ENCODE measurements at regions not wholly inside any gene's neighbourhood (a gene's known extent, or its start where the extent isn't known, plus 50 kb on each side); places are given as distances from the start of the nearest gene placed in this dataset.
A peak's percentile ranks its signal among the peaks of the same experiment; 100 is the strongest.
"Not testable (repeated sequence)": the region's sequence is repeated elsewhere in the genome, so short reads cannot be mapped to it uniquely, and the experiment has no call there.

DNA sequence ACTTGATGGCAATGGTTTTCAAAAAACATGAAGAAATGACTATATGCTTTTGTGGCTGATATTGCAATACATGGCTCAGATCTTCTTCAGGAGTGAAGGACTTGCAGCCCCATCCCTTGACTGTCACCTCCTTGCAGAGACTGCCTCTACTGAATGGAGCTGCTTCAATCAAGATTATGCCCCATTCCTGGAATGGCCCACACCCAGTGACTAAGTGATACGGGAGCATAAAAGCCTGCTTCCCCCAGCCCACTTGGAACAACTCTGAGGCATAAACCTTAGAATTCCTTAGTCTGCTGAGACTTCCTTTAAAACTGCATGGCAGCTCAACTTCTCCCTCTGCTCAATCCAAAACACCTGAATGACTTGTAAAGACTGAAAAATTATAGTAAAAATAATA, 957.1 kb downstream of the SORCS3 start:
- DNase-seq, result no peak

DNA sequence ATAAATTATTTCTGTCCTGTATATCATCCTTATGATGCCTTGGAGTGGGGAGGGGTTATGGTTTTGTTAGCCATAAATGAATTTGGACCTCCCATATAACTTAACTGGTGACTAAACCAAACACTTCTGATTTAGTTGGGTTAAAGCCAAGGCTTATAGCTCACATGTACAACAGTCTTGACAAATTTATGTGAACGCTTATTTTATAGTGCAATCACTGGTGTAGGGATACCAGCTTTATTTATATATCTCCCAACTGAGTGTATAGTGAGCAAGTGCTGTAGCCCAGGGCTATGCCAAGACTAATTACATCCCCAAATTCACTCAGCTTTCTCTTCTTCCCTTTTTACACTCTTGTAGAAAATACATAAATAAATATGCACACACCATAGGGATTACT, 956.2 kb downstream of the SORCS3 start:
- DNase-seq, result no peak

DNA sequence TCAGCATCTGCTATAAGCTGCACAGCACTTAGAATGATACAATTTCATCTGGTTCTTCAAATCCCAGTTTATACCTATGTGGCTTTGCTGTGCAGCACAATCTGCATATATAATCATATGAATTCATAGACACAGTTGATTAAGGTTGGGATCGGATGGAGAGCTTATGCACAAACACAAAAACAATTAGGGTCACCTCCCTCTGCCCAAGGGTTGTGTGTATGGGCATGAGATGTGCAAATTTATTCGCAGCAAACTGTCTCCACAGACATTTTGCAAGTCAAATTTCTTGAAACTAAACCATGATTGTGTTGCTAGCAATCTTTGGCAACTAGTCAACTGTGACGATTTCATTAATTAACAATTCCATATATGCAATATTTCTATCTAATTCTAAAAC, 955.7 kb downstream of the SORCS3 start:
- DNase-seq, result no peak

DNA sequence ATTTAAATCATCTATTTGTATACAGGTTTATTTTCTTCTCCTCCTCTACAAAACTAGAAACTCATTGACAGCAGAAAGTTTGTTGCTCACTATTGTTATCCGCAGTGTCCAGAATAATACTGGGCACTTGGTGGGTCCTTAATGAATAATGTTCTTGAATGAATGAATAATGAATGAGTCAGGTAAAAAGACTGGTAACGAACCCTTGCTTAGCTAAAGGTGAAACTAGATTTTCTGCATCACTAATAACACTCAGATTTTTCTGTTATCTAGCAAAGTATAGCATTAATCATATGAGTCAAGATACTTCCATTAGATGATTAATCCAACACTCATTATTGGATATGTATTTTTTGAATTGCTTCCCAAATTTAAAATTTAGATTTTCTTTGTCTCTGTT, 953.2 kb downstream of the SORCS3 start:
- no peak for DNase-seq

DNA sequence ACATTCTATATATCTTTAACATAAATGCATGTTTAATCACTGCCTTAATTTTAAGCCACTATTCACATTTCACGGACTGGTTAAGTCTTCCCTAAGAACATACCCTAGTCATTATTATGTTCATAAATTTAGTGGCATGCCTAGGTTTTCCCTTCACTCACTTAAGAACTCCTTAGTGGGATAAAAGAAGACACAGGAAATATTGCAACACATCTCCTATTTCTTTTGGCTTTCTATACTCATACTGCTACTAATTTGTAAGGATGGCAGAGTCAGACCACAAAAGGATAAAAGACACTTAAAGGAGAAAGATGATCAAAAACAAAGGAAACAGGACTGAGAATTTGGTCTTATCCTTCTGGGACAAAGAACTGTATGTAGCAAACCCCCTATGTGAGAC, 951.4 kb downstream of the SORCS3 start:
- DNase-seq, result no peak

DNA sequence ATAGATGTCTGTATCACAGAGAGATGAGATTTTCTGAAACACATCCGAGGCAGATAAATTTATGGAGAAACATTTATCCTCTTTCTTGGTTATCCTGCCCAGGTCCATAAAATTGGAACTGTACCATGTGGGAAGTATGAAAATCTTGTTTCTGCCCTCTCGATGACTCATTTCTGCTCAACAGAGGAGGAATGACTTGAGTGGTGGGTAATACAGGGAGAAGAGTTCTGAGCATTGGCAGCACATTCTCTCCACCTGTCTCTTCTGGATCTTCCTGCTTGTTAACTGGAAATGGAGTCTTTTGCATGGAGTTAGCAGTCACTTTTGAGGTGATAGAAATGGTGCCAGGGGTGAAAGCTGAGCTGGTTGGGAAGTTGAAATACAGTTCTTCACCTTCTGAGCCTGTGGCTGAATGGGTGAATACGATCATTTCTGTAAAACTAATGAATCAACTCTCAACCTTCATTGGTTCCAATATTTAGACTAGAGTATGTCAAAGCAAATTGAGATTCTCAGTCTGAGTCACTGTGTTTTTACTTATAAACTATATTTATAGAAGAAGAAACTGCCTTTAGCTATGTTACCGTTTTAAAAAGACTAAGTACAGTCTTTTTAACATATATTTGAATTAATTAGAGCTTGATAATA, 945.5 kb downstream of the SORCS3 start:
- DNase-seq, result no peak

DNA sequence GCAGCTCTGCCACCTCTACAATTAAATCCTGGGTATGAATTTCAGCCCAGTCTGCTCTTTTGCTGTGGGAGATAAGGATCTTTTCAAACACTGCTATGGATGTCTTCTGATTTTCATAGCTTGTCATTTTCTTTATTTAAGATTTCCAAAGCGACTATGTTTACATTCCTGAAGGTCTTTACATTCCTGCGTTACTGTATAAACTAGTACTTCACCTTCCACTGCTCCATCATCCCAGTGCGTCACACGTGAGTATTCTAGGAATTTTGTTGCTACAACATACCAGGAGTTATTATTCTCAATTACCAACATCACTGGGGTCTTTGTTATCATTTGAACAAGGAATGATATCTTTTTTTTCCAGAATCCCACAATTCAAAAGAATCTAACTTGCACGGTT, 944.7 kb downstream of the SORCS3 start:
- DNase-seq, result no peak

DNA sequence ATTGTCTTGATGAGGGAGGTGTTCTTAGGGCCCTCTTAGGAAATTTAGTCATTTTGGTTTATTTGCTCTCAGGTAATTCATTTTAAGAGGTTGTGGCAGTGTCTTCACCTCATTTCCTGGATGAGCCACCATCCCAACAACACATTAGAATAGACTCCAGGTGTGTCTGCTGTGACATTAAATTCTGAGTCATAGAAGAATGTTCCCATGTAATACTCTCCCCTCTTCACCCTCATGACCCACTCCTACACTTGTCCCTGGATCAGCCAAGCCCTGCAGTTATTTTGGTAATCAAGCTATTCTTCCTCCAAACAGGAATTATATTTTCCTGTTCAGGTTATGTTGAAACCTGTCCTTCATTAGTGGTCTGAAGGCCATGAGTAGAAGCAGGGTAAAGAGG, 944.1 kb downstream of the SORCS3 start:
- DNase-seq, result no peak

DNA sequence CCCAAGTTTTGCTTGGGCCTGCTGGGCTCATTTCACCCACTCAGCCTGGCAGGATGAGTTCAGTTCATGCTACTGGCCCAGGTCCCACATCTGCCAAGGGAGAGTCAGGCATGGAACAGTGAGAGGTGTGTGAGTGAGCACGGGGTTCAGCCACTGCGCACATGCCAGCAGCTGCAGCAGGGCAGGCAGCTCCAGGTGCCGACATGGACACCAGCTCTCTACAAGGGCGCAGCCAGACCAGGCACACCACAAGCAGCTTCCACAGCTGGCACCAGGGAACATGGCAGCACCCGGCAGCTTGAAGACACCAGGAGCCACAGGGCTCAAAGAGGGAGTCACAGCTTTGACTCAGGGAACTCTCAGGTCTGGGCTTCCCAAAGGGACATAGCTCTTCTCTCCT, 938.0 kb downstream of the SORCS3 start:
- no peak for DNase-seq

DNA sequence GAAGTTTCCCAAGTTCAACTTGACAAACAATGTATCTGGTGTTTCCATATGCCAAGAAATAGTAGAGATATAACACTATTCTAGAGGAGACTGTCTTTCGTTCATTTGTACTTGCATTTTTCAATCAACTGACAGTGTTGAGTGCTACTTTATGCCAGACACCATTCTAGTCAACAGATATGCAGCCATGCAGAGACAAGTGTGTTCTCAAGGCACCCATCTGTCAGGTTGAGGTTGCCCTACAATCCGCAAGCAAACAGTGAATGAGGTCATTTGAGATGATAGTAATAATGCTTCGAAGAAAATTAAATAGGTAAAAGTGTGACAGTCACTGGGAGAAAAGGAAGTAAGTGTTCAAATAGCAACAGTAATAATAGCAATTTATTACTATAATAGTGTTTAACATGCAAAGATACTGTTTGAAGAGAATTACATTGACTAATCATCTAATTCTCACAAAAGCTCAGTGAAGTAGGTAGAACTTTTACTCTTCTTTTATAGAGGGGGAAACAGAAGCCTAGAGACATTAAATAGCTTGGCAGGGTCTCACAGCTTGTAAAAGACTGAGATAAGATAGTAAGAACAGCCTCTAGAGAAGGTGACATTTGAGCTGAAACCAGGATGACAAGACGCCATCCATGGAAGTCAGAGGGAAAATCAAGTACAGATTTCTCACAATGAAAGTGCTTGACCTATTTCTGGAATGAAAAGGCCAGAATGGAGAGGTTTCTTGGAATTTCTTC, 936.9 kb downstream of the SORCS3 start:
- DNase-seq, result no peak

DNA sequence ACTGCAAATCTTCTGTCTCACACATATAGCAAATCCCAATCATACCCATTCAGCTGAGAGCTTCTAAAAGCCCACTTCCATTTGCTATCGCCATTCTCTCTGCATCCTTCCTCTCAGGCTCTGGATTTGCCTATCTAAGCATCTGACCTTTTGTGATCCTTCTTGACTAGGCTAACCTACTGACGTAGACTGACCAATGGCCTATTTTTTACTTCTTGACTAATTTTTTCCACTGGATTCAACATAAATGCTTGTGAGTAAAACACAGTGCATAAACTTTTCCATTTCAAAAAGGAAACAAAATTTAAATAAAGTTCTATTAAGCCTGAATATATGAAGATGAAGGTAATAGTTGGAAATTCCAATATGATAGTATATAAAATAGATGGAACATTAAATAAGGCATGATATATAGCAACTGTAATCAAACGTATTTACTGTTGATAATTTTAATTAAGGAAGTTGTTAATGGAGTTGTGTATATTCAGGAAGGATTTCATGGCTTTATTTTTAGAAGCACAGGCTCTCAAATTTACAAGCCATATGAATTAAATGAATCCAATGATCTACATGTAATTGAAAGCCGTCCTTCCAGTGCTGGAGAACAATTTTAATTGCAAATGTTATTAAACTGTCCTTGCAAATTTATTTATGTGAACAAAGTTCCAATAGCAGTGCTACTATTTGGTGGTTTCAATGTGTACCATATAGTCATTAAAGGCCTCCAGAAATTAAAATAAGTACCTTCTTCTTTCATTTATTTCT, 918.4 kb downstream of the SORCS3 start:
- no peak for DNase-seq

DNA sequence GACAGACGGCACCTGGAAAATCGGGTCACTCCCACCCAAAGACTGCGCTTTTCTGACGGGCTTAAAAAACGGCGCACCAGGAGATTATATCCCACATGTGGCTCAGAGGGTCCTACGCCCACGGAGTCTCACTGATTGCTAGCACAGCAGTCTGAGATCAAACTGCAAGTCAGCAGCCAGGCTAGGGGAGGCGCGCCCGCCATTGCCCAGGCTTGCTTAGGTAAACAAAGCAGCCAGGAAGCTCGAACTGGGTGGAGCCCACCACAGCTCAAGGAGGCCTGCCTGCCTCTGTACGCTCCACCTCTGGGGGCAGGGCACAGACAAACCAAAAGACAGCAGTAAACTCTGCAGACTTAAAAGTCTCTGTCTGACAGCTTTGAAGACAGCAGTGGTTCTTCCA, 909.4 kb downstream of the SORCS3 start:
- DNase-seq, result not testable (repeated sequence)

DNA sequence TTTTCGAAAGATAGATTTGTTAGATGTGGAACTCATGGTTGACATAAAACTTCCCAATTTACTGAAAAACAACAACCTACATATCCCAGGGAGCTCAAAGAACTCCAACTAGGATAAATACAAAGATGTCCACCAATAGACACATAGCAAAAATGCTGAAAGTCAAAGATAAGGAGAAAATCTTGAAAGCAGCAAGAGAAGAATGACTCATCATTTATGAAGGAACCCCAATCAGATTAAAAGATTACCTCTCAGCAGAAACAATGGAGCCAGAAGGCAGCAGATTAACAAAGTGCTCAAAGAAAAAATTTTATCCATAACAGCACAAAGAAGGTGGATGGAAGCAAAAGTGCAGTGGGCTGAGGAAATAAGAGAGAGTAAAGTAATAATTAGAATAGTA, 908.6 kb downstream of the SORCS3 start:
- DNase-seq, result no peak

DNA sequence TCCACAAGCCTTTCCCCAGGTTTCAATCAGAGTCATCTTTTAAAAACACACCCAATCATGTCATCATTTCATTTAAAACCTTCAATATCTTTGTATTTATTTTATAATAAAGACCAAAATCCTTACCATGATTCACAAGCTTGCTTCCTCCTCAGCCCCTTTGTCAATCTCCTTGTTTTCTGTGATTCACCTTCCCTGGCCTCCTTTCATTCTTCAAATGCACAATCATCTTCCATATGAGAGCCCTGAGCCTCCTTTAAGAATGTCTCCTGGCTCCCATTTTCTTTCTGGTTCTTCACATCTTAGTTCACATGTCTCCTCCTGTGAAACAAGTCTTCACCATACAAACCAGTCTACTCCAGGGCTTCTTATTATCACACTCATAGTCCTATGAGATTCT, 904.0 kb downstream of the SORCS3 start:
- no peak for DNase-seq

DNA sequence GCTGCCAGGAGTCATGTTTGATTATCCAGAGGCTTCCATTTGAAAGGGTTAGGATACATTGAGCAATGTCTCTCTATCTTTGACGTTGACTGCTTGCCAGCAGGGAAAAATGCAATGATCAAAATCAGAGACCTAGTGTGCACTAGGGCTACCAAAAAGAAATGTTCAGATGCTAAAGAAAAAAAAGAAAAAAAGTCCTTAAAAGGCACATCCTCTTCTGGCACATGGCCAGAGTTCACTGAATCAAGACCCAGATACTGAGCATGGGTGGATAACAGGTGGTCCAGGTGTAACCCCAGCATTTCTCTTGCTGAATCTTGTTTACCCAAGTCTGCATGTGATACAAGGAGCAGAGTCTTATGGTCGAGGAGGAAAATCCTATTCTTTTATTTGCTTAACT, 899.3 kb downstream of the SORCS3 start:
- peak; percentile 4 for DNase-seq

DNA sequence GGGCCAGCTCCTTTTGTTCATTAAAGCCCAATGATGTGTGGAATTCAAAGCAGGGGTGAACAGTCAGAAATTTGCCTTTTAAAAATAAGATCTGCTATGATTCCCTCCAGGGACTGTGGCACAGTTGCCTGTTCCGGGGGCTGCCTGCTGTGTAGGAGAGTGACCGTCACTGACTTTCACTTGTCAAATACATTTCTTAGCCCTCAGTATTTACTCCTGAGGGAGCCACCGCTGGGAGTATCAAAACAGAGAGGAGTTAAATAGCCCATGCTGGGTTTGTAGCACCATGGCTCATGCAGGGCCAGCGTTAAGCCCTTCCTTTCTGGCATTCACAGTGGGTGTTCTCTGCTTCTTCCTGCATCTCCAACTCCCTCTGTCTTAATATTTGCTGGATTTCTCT, 897.8 kb downstream of the SORCS3 start:
- no peak for DNase-seq

DNA sequence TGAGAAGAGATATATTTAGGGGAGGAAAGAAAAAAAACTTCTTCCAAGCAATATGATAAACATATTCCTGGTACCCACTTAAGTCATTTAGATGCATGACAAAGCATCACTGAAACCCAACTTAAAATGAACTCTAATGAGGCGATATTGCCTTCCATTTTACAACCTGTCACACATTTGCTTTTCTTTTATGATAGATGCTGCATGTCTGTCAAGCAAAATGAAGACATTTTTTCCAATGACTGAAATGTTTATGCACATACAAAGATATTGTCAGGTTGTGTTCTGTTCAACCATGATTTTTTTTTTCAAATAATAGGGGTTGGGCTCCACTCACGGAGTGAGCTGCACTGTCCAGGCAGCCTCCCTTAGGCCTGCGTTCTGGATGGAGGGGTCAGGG, 894.4 kb downstream of the SORCS3 start:
- no peak for DNase-seq

DNA sequence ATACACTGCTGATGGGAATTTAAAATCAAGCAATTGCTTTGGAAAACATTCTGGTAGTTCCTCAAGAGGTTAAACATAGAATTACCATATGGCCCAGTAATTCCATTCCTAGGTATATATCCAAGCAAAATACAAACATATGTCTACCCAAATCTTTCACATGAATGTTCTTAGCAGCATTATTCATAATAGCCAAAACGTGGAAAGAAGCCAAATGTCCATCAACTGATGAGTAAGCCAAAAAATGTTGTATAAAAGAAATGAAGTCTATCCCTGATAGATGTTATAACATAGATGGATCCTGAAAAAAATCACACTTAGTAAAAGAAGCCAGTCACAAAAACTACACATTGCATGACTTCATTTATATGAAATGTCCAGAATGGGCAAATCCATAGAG, 893.0 kb downstream of the SORCS3 start:
- DNase-seq, result no peak

DNA sequence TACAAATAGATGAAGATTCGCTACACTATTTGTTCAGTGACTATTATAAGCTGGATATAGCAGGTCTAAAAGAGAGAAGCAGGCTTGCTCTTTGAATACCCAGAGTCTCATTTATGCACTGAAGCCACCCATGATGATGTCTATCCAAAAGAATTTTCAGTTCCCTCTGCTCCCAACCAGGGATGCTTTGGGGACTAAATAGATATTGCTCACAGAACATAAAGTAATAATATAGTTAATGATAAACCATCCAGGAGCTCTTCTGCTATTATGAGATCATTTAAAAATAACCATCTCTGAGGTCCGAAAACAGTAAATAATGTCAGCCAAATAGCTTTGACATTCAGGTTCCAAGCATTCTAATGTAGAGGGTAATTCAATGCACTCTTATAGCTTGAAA, 875.4 kb downstream of the SORCS3 start:
- no peak for DNase-seq

DNA sequence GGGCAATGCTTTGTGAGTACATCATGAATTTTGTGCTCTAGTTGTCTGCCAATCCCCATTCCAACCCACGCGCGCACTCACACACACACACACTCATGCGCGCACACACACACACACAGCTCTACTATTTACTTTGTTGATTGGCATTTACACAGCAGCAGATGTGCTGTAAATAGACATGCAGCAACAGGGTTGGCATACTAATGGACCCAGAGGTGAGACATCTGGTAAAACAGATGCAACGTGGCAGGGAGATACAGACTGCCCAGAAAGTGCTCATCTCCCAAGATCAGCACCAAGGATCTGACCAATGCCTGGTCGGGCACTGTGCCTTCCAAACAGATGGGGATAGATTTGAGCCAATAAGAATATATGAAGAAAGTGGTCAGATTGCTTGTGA, 873.0 kb downstream of the SORCS3 start:
- no peak for DNase-seq

DNA sequence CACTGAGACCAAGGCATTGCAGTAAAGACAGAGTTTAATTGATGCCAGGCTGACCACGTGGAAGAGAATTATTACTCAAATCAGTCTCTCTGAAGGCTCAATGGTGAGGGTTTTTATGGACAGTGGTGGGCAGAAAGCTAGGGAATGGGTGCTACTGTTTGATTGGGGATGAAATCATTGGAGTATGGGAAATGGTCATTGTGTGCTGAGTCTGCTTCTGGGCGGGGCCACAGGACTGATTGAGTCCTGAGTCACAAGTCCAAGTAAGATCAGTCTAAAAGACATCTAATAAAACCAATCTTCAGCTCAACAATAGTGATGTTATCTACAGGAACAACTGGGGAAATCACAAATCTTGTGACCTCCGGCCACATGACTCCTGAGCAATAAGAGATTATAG, 868.4 kb downstream of the SORCS3 start:
- no peak for DNase-seq

DNA sequence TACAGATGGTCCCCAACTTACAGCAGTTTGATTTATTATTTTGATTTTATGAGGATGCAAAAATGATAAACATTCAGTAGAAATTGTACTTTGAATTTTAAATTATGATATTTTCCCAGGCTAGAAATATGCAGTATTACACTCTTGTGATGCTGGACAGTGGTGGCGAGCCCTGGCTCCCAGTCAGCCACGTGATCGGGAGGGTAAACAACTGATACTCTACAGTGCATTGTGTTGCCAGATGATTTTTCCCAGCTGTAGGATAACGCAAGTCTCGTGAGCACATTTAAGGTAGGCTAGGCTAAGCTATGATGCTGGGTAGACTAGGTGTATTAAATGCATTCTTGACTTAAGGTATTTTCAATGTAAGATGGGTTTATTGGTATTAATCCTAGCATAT, 865.2 kb downstream of the SORCS3 start:
- DNase-seq, result no peak

DNA sequence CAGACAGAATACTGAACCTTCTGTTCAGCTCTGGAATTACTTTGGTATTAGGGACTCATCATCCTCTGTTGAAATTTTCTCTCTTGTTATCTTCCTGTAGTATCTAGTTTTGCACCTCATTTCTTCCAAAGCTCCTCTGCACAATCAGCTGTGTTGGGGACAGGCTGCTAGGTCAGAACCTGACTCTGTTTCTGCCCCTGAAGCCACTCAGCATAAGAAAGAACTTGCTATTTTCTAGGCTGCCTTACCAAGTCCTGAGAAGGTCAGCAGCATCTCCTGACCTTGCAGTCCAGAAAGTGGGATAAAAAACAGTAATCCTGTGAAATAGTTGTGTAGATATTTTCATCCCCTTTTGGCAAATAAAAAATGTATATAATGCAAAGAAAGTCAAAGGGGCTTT, 862.6 kb downstream of the SORCS3 start:
- DNase-seq, result no peak

DNA sequence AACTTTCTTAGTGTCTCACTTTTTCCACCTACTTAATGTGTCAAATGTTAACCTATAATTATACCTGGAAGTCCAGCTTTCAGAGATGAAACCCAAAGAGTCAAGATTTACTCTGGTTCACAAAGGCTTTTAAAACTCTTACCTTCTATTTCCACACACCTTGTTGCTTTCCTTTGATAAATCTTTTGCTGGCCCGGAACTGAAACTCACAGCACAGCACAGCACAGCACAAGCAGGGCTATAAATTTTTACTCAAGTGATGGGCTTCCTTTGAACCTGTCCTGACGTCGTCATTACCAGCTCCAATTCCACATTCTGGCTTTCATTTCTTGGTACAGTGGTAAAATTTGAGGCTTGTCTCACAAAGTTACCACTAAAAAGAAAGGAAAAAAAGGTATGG, 861.0 kb downstream of the SORCS3 start:
- DNase-seq, result no peak

Data from RPMI8226 (cell line).